Activated CD4-positive, alpha-beta T cell treated with anti-CD3 and anti-CD28 coated beads, Interleukin-2, Interleukin-6, amounts not matched to agents 100 ng/mL and 50 ng/mL, durations not matched to agents 16 hours and 8 hours (primary cell): ENCODE measurements at regions not wholly inside any gene's neighbourhood (a gene's known extent, or its start where the extent isn't known, plus 50 kb on each side); places are given as distances from the start of the nearest gene placed in this dataset.
"Not testable (repeated sequence)": the region's sequence is repeated elsewhere in the genome, so short reads cannot be mapped to it uniquely, and the experiment has no call there.

Experiments
- DNase-seq: peaks from one replicate; pipeline ENCODE4 v3.0.0-alpha.2; 2020

- DNase-seq = no peak
These were observed 61.0 kb upstream of the SMIM23 start for GRCh38 chr5:171724468-171725204.

- no peak for DNase-seq
These were observed 60.4 kb upstream of the SMIM23 start for GRCh38 chr5:171725205-171725601.

- DNase-seq = not testable (repeated sequence)
These were observed 58.8 kb upstream of the SMIM23 start for GRCh38 chr5:171726819-171727218.

- no peak for DNase-seq
These were observed 56.9 kb upstream of the SMIM23 start for GRCh38 chr5:171728686-171729085.
